ENCODE measurements at regions not wholly inside any gene's neighbourhood (a gene's known extent, or its start where the extent isn't known, plus 50 kb on each side); places are given as distances from the start of the nearest gene placed in this dataset.

GRCh38 chr10:111996103-111996502 is 187.5 kb downstream of the GPAM start:
- TF ChIP-seq ZEB2 (tag by site-specific recombination; IDR thresholded peaks at IDR 0.05) (no peak), ZNF621 (tag by site-specific recombination; IDR thresholded peaks at IDR 0.05) (no peak), KLF9 (tag by site-specific recombination; IDR thresholded peaks at IDR 0.05; ENCODE audit: low read depth) (no peak), ZNF202 (tag by site-specific recombination; IDR thresholded peaks at IDR 0.05; ENCODE audit: borderline replicate concordance) (no peak)

All from HEK293 (cell line).